ENCODE measurements at regions not wholly inside any gene's neighbourhood (a gene's known extent, or its start where the extent isn't known, plus 50 kb on each side); places are given as distances from the start of the nearest gene placed in this dataset.

DNA sequence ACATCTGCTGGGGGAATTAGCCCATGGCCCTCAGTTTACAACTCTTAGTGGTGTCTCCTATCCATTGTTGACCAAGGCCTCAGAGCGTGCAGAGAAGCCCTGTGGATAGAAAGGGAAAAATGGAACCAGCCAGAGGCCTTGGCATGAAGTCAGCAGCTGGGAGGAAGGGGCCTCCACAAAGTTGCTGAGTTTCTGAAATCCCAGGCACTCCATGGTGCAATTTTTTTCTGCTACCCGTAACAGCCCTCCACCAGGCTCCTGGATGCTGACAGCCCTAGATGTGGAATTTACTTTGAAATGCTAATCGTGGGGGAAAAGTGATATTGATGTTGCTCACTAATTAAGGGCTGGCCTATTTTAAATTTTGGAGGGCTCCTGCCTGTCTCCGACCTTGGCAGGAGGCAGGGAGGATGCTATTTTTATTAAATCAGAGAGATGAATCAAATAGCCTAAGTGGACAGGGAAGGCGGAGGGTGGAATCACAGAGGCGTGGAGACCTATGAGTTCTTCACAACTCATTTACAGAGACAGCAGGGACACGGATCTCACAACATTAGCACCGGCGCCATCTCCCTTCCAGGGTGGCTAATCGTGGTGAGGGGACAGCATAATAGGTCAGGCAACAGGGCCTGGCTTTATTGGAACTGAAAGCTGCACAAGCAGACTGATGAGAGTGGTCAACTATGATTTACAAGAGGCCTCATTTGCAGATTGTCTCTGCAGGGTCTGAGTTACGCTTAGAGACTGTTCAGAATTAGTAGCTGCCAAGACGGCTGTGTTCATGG is 99.8 kb upstream of the WSCD2 start:
- Histone ChIP-seq H3K36me3 (no peaks in the 10 kb centered on the region), H3K4me3 (no peak overlapping the region), H3K27ac (no peak overlapping the region), H3K9me3 (no peaks in the 10 kb centered on the region), H3K4me1 (no peaks in the 10 kb centered on the region), H3K27me3 (peaks cover 0 to 8% (median 0%) of the 10 kb centered on the region in 3 donors)
- TF ChIP-seq EP300 (IDR thresholded peaks at IDR 0.05) (no peak), POLR2A (IDR thresholded peaks at IDR 0.05) (no peak), POLR2AphosphoS5 (IDR thresholded peaks at IDR 0.05) (no peak)
- TF ChIP-seq, protein P1, sequence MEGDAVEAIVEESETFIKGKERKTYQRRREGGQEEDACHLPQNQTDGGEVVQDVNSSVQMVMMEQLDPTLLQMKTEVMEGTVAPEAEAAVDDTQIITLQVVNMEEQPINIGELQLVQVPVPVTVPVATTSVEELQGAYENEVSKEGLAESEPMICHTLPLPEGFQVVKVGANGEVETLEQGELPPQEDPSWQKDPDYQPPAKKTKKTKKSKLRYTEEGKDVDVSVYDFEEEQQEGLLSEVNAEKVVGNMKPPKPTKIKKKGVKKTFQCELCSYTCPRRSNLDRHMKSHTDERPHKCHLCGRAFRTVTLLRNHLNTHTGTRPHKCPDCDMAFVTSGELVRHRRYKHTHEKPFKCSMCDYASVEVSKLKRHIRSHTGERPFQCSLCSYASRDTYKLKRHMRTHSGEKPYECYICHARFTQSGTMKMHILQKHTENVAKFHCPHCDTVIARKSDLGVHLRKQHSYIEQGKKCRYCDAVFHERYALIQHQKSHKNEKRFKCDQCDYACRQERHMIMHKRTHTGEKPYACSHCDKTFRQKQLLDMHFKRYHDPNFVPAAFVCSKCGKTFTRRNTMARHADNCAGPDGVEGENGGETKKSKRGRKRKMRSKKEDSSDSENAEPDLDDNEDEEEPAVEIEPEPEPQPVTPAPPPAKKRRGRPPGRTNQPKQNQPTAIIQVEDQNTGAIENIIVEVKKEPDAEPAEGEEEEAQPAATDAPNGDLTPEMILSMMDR (IDR thresholded peaks at IDR 0.05) = no peak
- intact Hi-C loops (cut with DNase I) = no loop called here
- WGBS, 2 donors = 62 to 75% methylated on average over 12 of the region's 12 CpGs
- DNase-seq = no peak

GRCh38 chr12:108033090-108033489 is 96.0 kb upstream of the WSCD2 start:
- H3K36me3 ChIP-seq = no peaks in the 10 kb centered on the region
- H3K4me1 ChIP-seq = no peaks in the 10 kb centered on the region
- no peak for DNase-seq
- H3K4me3 ChIP-seq = no peak overlapping the region
- intact Hi-C loops (cut with DNase I) = no loop called here
- WGBS, 2 donors = 46 to 69% methylated on average over 2 of the region's 2 CpGs
- no peaks in the 10 kb centered on the region for H3K27me3 ChIP-seq
- no peaks in the 10 kb centered on the region for H3K9me3 ChIP-seq
- no peak overlapping the region for H3K27ac ChIP-seq
- TF ChIP-seq EP300 (IDR thresholded peaks at IDR 0.05) (no peak), POLR2AphosphoS5 (IDR thresholded peaks at IDR 0.05) (no peak), POLR2A (IDR thresholded peaks at IDR 0.05) (no peak)
- TF ChIP-seq, protein P1 (IDR thresholded peaks at IDR 0.05) = no peak

DNA sequence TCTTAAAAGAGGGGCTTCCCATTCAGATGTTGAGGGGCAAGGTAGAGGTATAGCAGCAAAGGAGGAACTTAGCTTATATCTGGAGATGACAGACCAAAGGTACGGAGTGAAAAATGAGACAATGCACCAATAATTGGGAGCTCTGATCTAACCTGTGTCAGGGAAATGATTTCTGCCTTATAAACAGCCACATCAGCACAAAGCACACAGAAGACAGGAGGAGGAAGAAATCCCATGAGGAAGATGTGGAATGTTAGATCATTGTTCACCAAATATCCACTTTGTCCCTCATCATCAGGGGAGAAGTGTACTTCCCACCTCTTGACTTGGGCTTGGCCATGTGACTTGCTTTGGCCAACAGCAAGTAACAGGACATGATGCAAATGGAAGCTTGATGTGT is 93.7 kb upstream of the WSCD2 start:
- no peak overlapping the region for H3K27ac ChIP-seq
- no peak for DNase-seq
- TF ChIP-seq EP300 (IDR thresholded peaks at IDR 0.05) (no peak), POLR2AphosphoS5 (IDR thresholded peaks at IDR 0.05) (no peak), POLR2A (IDR thresholded peaks at IDR 0.05) (no peak)
- TF ChIP-seq, protein P1 (IDR thresholded peaks at IDR 0.05) = no peak
- no peaks in the 10 kb centered on the region for H3K4me1 ChIP-seq
- no peak overlapping the region for H3K4me3 ChIP-seq
- WGBS, 2 donors = 91 to 94% methylated on average over 1 of the region's 1 CpG
- H3K36me3 ChIP-seq = no peaks in the 10 kb centered on the region
- no peaks in the 10 kb centered on the region for H3K27me3 ChIP-seq
- intact Hi-C loops (cut with DNase I) = no loop called here
- no peaks in the 10 kb centered on the region for H3K9me3 ChIP-seq

- 87 to 89% methylated on average over 5 of the region's 5 CpGs for WGBS, 2 donors
- intact Hi-C loops (cut with DNase I) = no loop called here
- Histone ChIP-seq H3K9me3 (no peaks in the 10 kb centered on the region), H3K4me3 (no peak overlapping the region), H3K27ac (no peak overlapping the region), H3K36me3 (no peaks in the 10 kb centered on the region), H3K27me3 (no peaks in the 10 kb centered on the region), H3K4me1 (peaks cover 0 to 4% (median 2%) of the 10 kb centered on the region in 4 donors)
- DNase-seq = no peak
- TF ChIP-seq EP300 (IDR thresholded peaks at IDR 0.05) = no peak
- TF ChIP-seq POLR2A (IDR thresholded peaks at IDR 0.05) = no peak
- TF ChIP-seq POLR2AphosphoS5 (IDR thresholded peaks at IDR 0.05) = no peak
- TF ChIP-seq, protein P1 (IDR thresholded peaks at IDR 0.05) = no peak
These were observed 91.1 kb upstream of the WSCD2 start for GRCh38 chr12:108037960-108038359.
